ENCODE measurements at regions not wholly inside any gene's neighbourhood (a gene's known extent, or its start where the extent isn't known, plus 50 kb on each side); places are given as distances from the start of the nearest gene placed in this dataset.

DNA sequence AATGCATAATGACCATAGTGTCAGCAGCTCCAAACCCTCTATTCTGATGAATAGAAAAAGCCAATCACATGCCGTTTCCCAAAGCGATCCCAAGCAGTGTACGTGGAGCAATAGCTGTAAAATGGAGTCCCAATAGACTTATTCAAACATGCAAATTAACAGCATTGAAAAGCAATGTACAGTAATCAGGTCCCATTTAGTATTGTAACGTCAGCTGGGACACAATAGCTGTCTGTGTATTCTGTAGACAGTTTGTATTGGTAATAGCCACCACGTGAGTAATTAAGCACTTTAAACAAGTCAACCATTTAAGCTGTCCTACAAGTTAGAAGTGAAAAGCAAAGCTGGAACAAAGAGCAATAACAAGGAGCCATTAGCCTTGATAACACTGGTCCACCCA, 698.2 kb downstream of the PCDH17 start:
- Histone ChIP-seq H3K9ac (no peak overlapping the region), H3K4me2 (no peak overlapping the region), H3K9me3 (no peaks in the 10 kb centered on the region), H4K20me1 (ENCODE audit: insufficient read depth) (no peaks in the 10 kb centered on the region), H2AFZ (ENCODE audit: low read depth) (no peak overlapping the region), H3K9me2 (no peaks in the 10 kb centered on the region), H3F3A (replicated peaks; ENCODE audit: insufficient read depth) (no peaks in the 10 kb centered on the region), H3K27me3 (ENCODE audit: insufficient read depth) (no peaks in the 10 kb centered on the region), H3K4me1 (ENCODE audit: control insufficient read depth in 1 of 2, insufficient read depth in 2 of 2, low read depth in 1 of 2, low read length in 1 of 2) (no peaks in the 10 kb centered on the region), H3K27ac (ENCODE audit: low read depth in 2 of 2, low read length in 1 of 2) (no peak overlapping the region), H3K36me3 (replicated peaks in 1 of 2; ENCODE audit: control insufficient read depth in 1 of 2, insufficient read depth in 2 of 2, low read length in 1 of 2) (no peaks in the 10 kb centered on the region), H3K4me3 (ENCODE audit: low read depth in 2 of 2, low read length in 1 of 2) (no peak overlapping the region), H3K79me2 (ENCODE audit: insufficient read depth) (no peaks in the 10 kb centered on the region)
- no peak for DNase-seq
- TF ChIP-seq POLR2AphosphoS5 (IDR thresholded peaks at IDR 0.05; ENCODE audit: low read depth, low read length) (no peak), JUND (IDR thresholded peaks at IDR 0.05) (no peak), EZH2phosphoT487 (IDR thresholded peaks at IDR 0.05; ENCODE audit: borderline replicate concordance, low read depth) (no peak), PBX3 (IDR thresholded peaks at IDR 0.05) (no peak), RAD21 (IDR thresholded peaks at IDR 0.05; ENCODE audit: low read length) (no peak), TEAD4 (IDR thresholded peaks at IDR 0.05; ENCODE audit: borderline replicate concordance, insufficient read depth) (no peak), YY1 (IDR thresholded peaks at IDR 0.05; ENCODE audit: low read depth) (no peak), TAF1 (IDR thresholded peaks at IDR 0.05; ENCODE audit: borderline replicate concordance, low read depth, low read length) (no peak), FOSL2 (IDR thresholded peaks at IDR 0.05; ENCODE audit: borderline replicate concordance, low read depth) (no peak), NRF1 (IDR thresholded peaks at IDR 0.05; ENCODE audit: low read depth, low read length) (no peak), MEF2A (IDR thresholded peaks at IDR 0.05; ENCODE audit: borderline replicate concordance, low read depth) (no peak), FOXM1 (IDR thresholded peaks at IDR 0.05; ENCODE audit: low read depth) (no peak)
- TF ChIP-seq, protein P1, sequence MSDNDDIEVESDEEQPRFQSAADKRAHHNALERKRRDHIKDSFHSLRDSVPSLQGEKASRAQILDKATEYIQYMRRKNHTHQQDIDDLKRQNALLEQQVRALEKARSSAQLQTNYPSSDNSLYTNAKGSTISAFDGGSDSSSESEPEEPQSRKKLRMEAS (IDR thresholded peaks at IDR 0.05; ENCODE audit: low read depth): no peak
- TF ChIP-seq, protein P2, sequence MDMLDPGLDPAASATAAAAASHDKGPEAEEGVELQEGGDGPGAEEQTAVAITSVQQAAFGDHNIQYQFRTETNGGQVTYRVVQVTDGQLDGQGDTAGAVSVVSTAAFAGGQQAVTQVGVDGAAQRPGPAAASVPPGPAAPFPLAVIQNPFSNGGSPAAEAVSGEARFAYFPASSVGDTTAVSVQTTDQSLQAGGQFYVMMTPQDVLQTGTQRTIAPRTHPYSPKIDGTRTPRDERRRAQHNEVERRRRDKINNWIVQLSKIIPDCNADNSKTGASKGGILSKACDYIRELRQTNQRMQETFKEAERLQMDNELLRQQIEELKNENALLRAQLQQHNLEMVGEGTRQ (IDR thresholded peaks at IDR 0.05; ENCODE audit: borderline replicate concordance, low read depth, low read length): no peak
- TF ChIP-seq, protein P3, sequence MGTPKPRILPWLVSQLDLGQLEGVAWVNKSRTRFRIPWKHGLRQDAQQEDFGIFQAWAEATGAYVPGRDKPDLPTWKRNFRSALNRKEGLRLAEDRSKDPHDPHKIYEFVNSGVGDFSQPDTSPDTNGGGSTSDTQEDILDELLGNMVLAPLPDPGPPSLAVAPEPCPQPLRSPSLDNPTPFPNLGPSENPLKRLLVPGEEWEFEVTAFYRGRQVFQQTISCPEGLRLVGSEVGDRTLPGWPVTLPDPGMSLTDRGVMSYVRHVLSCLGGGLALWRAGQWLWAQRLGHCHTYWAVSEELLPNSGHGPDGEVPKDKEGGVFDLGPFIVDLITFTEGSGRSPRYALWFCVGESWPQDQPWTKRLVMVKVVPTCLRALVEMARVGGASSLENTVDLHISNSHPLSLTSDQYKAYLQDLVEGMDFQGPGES (IDR thresholded peaks at IDR 0.05; ENCODE audit: low read depth, low read length): no peak
- TF ChIP-seq, protein P4, sequence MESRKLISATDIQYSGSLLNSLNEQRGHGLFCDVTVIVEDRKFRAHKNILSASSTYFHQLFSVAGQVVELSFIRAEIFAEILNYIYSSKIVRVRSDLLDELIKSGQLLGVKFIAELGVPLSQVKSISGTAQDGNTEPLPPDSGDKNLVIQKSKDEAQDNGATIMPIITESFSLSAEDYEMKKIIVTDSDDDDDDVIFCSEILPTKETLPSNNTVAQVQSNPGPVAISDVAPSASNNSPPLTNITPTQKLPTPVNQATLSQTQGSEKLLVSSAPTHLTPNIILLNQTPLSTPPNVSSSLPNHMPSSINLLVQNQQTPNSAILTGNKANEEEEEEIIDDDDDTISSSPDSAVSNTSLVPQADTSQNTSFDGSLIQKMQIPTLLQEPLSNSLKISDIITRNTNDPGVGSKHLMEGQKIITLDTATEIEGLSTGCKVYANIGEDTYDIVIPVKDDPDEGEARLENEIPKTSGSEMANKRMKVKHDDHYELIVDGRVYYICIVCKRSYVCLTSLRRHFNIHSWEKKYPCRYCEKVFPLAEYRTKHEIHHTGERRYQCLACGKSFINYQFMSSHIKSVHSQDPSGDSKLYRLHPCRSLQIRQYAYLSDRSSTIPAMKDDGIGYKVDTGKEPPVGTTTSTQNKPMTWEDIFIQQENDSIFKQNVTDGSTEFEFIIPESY (IDR thresholded peaks at IDR 0.05; ENCODE audit: borderline replicate concordance, low read depth): no peak
- TF ChIP-seq, protein P5, sequence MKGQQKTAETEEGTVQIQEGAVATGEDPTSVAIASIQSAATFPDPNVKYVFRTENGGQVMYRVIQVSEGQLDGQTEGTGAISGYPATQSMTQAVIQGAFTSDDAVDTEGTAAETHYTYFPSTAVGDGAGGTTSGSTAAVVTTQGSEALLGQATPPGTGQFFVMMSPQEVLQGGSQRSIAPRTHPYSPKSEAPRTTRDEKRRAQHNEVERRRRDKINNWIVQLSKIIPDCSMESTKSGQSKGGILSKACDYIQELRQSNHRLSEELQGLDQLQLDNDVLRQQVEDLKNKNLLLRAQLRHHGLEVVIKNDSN (IDR thresholded peaks at IDR 0.05; ENCODE audit: borderline replicate concordance, low read depth): no peak
- ChIA-PET CTCF (no interaction called here), POLR2A (no interaction called here)
- WGBS (ENCODE audit: low lambda C conversion rate): 35% methylated on average over 5 of the region's 5 CpGs
